AG10803 (cell line): ENCODE measurements at regions not wholly inside any gene's neighbourhood (a gene's known extent, or its start where the extent isn't known, plus 50 kb on each side); places are given as distances from the start of the nearest gene placed in this dataset.

Experiments
- DNase-seq: peaks from one replicate; pipeline ENCODE4 v3.0.0; 2010; ENCODE audit warnings: low read depth
- H3K4me3 ChIP-seq: 2 replicates; pipeline ENCODE4 v1.5.1; 2011; ENCODE audit warnings: mild to moderate bottlenecking, low read length, control low read depth
- TF ChIP-seq, protein P1 (sequence below): conservative IDR thresholded peaks from 2 replicates; pipeline ENCODE4 v1.5.1; 2011; ENCODE audit warnings: mild to moderate bottlenecking, low read length, control low read depth, inconsistent platforms

DNA sequence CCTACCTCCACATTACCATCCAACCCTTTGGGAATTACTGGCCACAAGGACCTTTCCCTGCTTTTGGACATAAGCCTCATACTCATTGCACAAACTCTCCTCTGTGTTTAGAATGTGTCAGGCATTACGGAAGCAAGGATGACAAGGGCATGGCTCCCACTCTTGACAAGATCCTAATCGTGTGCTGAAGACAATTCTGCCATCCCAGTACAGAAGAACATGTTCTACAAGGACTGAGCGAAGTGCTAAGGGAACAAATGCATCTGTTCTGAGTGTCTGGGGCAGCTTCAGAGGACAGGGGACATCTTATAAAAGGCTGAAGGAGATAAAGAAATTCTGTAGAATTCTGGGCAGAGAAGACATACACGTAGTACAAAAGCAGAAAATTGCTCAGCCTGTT lies 378.5 kb upstream of the CAMK1G start:
- no peak overlapping the region for H3K4me3 ChIP-seq
- DNase-seq: no peak
- TF ChIP-seq, protein P1, sequence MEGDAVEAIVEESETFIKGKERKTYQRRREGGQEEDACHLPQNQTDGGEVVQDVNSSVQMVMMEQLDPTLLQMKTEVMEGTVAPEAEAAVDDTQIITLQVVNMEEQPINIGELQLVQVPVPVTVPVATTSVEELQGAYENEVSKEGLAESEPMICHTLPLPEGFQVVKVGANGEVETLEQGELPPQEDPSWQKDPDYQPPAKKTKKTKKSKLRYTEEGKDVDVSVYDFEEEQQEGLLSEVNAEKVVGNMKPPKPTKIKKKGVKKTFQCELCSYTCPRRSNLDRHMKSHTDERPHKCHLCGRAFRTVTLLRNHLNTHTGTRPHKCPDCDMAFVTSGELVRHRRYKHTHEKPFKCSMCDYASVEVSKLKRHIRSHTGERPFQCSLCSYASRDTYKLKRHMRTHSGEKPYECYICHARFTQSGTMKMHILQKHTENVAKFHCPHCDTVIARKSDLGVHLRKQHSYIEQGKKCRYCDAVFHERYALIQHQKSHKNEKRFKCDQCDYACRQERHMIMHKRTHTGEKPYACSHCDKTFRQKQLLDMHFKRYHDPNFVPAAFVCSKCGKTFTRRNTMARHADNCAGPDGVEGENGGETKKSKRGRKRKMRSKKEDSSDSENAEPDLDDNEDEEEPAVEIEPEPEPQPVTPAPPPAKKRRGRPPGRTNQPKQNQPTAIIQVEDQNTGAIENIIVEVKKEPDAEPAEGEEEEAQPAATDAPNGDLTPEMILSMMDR: no peak

DNA sequence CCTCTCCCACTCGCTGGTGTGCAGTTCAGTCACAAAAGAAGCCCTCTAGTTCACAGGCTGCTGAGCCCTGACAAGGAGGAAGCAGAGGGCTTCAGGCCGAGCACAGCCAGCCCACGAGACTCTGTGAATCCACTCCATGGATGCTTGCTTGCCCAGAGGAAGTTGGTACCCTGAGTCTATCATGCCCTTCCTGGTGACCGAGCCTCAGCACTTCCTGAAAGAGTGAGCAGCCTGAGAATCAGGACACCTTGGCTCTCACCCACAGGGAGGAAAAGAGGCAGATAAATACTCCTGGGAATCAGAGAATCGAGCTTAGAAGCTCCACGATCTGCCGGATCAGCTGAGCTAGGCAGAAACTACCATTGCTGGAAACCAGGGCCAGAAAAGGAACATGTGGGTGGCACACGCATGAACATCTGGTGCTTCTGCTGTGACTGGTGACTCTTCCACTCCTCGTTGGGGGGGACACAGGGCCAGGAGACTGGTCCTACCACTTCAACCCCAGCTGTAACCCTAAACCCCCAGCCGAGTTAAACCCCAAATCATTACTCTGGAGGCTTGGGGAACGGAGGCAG lies 376.3 kb upstream of the CAMK1G start:
- TF ChIP-seq, protein P1: no peak
- peak; percentile 3 for DNase-seq
- peak overlapping the region; percentile 50 for H3K4me3 ChIP-seq

DNA sequence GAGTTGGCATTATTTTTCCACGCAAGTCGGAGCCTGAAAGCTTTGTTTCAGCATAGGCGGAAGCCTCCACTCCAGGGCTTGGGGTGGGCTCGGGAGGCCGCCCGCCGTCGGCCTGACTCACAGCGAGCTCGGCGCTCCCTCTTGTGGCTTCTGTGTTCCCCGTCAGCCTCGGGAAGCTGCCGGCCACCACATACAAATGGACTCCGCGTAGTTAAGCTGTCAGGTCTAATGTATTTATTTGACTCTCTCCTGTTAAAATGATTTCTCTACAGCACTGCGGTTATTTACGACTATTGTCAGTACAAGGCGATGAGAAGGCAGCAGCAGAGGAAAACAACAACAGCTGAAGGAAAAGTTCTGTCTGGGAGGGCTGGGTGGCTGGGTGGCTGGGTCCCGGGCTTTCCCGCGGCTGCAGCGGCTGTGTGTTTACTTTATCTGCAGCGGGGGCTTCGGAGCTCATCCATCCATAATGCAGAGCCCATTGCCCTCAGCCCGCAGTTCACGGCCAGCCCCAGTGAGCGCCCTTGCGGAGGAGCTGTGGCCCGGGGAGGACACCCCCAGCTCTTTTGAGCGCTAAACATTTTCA lies 375.7 kb upstream of the CAMK1G start:
- peak; percentile 66 for DNase-seq
- peak overlapping the region; percentile 50 for H3K4me3 ChIP-seq
- TF ChIP-seq, protein P1: peak; percentile 77

DNA sequence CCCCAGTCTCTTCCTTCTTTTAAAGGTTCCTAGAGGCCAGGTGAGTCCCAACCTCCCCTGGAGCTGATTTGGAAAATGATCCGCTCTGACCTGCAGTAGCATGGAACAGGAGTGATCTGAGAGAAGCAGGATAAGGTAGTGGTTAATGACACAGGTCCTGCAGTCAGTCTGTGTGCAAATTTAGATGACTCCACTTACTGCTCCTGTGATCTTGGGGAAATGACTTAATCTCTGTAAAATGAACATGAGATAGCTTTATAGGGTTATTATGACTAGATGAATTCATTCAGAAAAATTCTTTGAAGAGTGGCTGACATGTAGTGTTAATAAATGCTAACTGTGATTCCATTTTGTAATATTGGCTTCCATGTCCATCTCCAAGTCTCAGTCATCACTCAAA lies 374.9 kb upstream of the CAMK1G start:
- H3K4me3 ChIP-seq: no peak overlapping the region
- TF ChIP-seq, protein P1: no peak

DNA sequence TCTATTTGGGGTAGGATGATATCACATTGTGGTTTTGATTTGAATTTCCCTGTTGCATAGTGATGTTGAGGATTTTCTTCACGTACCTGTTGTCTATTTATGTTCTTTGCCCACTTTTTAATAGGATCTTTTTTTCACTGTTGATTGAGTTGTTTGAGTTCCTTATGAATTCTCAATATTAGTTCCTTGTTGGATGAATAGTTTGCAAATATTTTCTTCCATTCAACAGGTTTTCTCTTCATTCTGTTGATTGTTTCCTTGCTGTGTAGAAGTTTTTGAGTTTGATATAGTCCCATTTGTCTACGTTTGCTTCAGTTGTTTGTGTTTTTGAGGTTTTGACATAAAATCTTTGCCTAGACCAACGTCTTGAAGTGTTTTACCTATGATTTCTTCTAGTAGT lies 369.5 kb upstream of the CAMK1G start:
- no peak for DNase-seq
- no peak overlapping the region for H3K4me3 ChIP-seq
- TF ChIP-seq, protein P1: no peak

More for the DNA sequence above, 374.9 kb upstream of the CAMK1G start:
- no peak for DNase-seq

DNA sequence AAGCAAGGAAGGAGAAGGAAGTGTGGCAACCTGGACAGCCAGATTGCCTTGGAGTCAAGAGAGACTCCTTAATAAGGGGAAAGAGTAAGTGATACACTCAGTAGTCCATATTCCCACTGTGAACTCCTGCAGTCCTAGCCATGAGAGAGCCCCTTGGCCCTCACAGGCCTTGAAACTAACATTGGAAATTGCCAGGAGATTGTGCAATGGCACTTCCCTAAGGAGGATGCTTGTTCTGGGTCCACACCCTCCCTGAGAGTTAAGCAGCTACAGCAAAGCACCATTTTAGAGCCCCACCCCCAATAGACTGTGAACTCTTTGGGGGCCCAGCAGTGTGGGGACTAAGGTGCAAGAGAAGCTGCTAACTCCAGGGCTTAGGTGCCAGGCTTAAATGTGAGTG lies 367.7 kb upstream of the CAMK1G start:
- no peak overlapping the region for H3K4me3 ChIP-seq
- TF ChIP-seq, protein P1: no peak
- DNase-seq: no peak

DNA sequence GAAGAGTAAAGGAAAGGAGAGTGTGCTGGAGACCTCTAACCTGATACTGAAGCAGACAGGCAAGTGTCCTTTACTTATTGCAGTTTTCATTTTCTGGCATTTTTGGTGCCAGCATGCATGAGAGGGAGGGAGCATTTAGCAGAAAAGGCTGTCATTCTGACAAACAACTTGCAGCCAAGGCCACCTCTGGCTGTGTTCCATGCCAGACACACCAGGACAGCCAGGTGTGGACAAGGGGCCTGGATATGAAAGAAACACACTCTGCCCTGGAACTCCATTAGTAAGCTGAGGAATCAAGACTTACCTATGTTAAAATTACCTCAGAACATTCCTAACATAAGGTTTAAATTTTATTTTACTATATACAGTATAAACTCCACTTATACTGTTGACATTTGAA lies 365.4 kb upstream of the CAMK1G start:
- DNase-seq: no peak

More for the DNA sequence above, 365.4 kb upstream of the CAMK1G start:
- TF ChIP-seq, protein P1: no peak
- H3K4me3 ChIP-seq: no peak overlapping the region
